ENCODE measurements at regions not wholly inside any gene's neighbourhood (a gene's known extent, or its start where the extent isn't known, plus 50 kb on each side); places are given as distances from the start of the nearest gene placed in this dataset.

GRCh38 chr20:63145156-63145555 lies 70.8 kb downstream of the YTHDF1 start:
- Mint-ChIP-seq H3K4me3 (ENCODE audit: low read depth) (no peak overlapping the region), H3K27ac (no peak overlapping the region), H3K27me3 (peaks cover 42% of the 10 kb centered on the region), H3K4me1 (ENCODE audit: low read depth) (peaks cover 18% of the 10 kb centered on the region), H3K36me3 (ENCODE audit: insufficient read depth) (peaks cover 1% of the 10 kb centered on the region), H3K9me3 (ENCODE audit: low read depth) (peaks cover 13% of the 10 kb centered on the region)
- TF ChIP-seq CTCF (IDR thresholded peaks at IDR 0.05; ENCODE audit: unreplicated experiment) = no peak
- no peak for DNase-seq (ENCODE audit: low spot score, unreplicated experiment)

- no peak for TF ChIP-seq CTCF (IDR thresholded peaks at IDR 0.05; ENCODE audit: unreplicated experiment)
- no peak overlapping the region for H3K27ac Mint-ChIP-seq
- no peak overlapping the region for H3K4me3 Mint-ChIP-seq (ENCODE audit: low read depth)
- no peaks in the 10 kb centered on the region for H3K4me1 Mint-ChIP-seq (ENCODE audit: low read depth)
- H3K36me3 Mint-ChIP-seq (ENCODE audit: insufficient read depth) = no peaks in the 10 kb centered on the region
- peaks cover 7% of the 10 kb centered on the region for H3K9me3 Mint-ChIP-seq (ENCODE audit: low read depth)
- no peak for DNase-seq (ENCODE audit: low spot score, unreplicated experiment)
- peaks cover 56% of the 10 kb centered on the region for H3K27me3 Mint-ChIP-seq
These were observed 73.0 kb downstream of the YTHDF1 start for GRCh38 chr20:63142933-63143332.

GRCh38 chr20:63141531-63141930 lies 74.4 kb downstream of the YTHDF1 start:
- no peak for DNase-seq (ENCODE audit: low spot score, unreplicated experiment)
- no peaks in the 10 kb centered on the region for H3K4me1 Mint-ChIP-seq (ENCODE audit: low read depth)
- H3K9me3 Mint-ChIP-seq (ENCODE audit: low read depth) = no peaks in the 10 kb centered on the region
- no peak overlapping the region for H3K4me3 Mint-ChIP-seq (ENCODE audit: low read depth)
- TF ChIP-seq CTCF (IDR thresholded peaks at IDR 0.05; ENCODE audit: unreplicated experiment) = no peak
- H3K27me3 Mint-ChIP-seq = peaks cover 66% of the 10 kb centered on the region
- no peaks in the 10 kb centered on the region for H3K36me3 Mint-ChIP-seq (ENCODE audit: insufficient read depth)
- H3K27ac Mint-ChIP-seq = no peak overlapping the region

GRCh38 chr20:63140514-63141433 lies 75.2 kb downstream of the YTHDF1 start:
- H3K27me3 Mint-ChIP-seq = peaks cover 64% of the 10 kb centered on the region
- no peaks in the 10 kb centered on the region for H3K36me3 Mint-ChIP-seq (ENCODE audit: insufficient read depth)
- H3K27ac Mint-ChIP-seq = no peak overlapping the region
- no peak for TF ChIP-seq CTCF (IDR thresholded peaks at IDR 0.05; ENCODE audit: unreplicated experiment)
- no peak overlapping the region for H3K4me3 Mint-ChIP-seq (ENCODE audit: low read depth)
- H3K9me3 Mint-ChIP-seq (ENCODE audit: low read depth) = no peaks in the 10 kb centered on the region
- DNase-seq (ENCODE audit: low spot score, unreplicated experiment) = no peak
- H3K4me1 Mint-ChIP-seq (ENCODE audit: low read depth) = no peaks in the 10 kb centered on the region

GRCh38 chr20:63139837-63140236 lies 76.1 kb downstream of the YTHDF1 start:
- no peak overlapping the region for H3K27ac Mint-ChIP-seq
- peaks cover 57% of the 10 kb centered on the region for H3K27me3 Mint-ChIP-seq
- H3K4me3 Mint-ChIP-seq (ENCODE audit: low read depth) = no peak overlapping the region
- H3K4me1 Mint-ChIP-seq (ENCODE audit: low read depth) = no peaks in the 10 kb centered on the region
- no peaks in the 10 kb centered on the region for H3K36me3 Mint-ChIP-seq (ENCODE audit: insufficient read depth)
- H3K9me3 Mint-ChIP-seq (ENCODE audit: low read depth) = no peaks in the 10 kb centered on the region
- TF ChIP-seq CTCF (IDR thresholded peaks at IDR 0.05; ENCODE audit: unreplicated experiment) = no peak
- DNase-seq (ENCODE audit: low spot score, unreplicated experiment) = no peak

Measured in progenitor cell of endocrine pancreas (in vitro differentiated cells).